ENCODE measurements at regions not wholly inside any gene's neighbourhood (a gene's known extent, or its start where the extent isn't known, plus 50 kb on each side); places are given as distances from the start of the nearest gene placed in this dataset.
A peak's percentile ranks its signal among the peaks of the same experiment; 100 is the strongest.

DNA sequence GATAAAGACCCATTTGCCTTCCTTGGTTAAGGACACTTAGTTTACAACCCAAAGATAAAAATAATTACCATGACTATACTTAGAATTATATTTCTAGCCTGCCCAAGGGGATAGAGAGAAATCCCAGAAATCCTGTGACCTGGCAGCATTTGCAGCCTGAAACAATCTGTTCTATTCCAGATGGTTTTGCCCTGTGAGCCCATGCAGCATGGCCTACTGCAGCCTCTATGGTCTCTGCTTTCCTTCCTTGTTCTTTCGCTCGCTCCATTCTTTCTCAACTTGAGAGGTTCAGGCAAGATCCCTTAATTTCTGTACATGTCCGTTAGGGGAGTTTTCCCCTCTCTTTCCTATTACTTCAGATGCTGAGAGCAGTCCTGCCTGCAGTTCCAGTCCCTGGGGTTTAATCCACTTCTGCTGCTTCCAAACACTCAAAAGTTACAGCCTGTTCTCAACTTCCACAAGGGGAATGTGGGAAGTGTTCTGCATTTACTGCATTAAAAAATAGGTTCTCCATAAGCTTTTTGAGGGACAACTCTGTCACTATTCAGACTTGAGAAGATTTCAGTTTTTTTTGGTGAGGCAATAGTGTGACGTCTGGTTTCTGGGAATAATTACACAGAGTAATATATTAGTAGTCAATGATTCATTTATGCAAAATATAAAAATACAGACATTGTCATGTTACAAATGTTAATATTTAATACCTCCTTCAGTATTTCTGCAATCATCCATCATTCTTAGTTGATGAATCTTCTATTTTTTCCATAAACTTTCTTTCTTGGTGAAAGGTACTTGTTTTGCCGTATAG lies 80.3 kb downstream of the CDCA7 start:
- FAIRE-seq, result no peak
- no peaks in the 10 kb centered on the region for H3K36me3 ChIP-seq (ENCODE audit: control insufficient read depth, insufficient read depth, low read length)
- no peaks in the 10 kb centered on the region for H3K27me3 ChIP-seq (ENCODE audit: control insufficient read depth, insufficient read depth, low read length)
- no peak overlapping the region for H3K4me3 ChIP-seq (ENCODE audit: low read depth, low read length)
- TF ChIP-seq, protein P1, sequence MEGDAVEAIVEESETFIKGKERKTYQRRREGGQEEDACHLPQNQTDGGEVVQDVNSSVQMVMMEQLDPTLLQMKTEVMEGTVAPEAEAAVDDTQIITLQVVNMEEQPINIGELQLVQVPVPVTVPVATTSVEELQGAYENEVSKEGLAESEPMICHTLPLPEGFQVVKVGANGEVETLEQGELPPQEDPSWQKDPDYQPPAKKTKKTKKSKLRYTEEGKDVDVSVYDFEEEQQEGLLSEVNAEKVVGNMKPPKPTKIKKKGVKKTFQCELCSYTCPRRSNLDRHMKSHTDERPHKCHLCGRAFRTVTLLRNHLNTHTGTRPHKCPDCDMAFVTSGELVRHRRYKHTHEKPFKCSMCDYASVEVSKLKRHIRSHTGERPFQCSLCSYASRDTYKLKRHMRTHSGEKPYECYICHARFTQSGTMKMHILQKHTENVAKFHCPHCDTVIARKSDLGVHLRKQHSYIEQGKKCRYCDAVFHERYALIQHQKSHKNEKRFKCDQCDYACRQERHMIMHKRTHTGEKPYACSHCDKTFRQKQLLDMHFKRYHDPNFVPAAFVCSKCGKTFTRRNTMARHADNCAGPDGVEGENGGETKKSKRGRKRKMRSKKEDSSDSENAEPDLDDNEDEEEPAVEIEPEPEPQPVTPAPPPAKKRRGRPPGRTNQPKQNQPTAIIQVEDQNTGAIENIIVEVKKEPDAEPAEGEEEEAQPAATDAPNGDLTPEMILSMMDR (IDR thresholded peaks at IDR 0.05; ENCODE audit: insufficient read depth, low read length, severe bottlenecking), result no peak
- no peak for DNase-seq (ENCODE audit: low read depth)

DNA sequence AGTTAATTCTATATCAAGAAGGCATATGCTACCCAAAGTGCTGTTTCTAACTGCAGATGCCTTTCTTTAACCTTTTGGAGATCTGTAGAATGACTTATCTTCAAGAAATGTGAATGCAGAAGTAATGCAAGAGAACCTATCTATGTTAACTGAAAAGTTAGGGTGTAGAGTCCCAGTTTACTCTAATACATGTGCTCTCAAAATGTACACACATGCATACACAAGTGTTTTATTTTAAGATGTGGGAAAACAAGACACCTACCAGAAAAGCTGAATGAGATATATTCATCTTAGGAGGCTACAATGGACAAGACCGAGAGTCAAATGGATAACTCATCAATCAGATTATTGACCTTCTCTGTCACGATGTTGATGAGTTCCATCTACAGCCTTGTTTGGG lies 80.9 kb downstream of the CDCA7 start:
- TF ChIP-seq, protein P1 (IDR thresholded peaks at IDR 0.05; ENCODE audit: insufficient read depth, low read length, severe bottlenecking), result no peak
- Histone ChIP-seq H3K4me3 (ENCODE audit: low read depth, low read length) (no peak overlapping the region), H3K27me3 (ENCODE audit: control insufficient read depth, insufficient read depth, low read length) (no peaks in the 10 kb centered on the region), H3K36me3 (ENCODE audit: control insufficient read depth, insufficient read depth, low read length) (no peaks in the 10 kb centered on the region)
- FAIRE-seq (no peak), DNase-seq (ENCODE audit: low read depth) (no peak)

DNA sequence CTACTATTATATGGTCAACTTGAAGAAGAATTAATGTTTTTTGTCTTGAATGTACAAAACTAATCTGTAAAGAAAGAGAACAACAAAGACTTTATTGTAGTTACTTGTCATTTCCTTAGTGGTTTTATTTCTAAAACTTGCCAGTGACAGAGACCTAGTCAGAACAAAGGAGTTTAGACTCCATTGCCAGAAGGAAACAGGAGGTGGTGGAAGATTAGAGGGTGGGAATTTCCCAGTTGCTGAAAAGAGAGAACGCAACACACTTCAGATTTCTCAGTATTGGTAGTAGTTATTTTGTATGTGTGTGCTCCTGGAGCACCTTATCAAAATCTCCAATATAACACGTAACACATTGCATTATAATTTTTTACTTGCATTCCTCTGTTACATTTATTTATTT lies 81.4 kb downstream of the CDCA7 start:
- no peak for DNase-seq (ENCODE audit: low read depth)
- TF ChIP-seq, protein P1 (IDR thresholded peaks at IDR 0.05; ENCODE audit: insufficient read depth, low read length, severe bottlenecking), result no peak
- FAIRE-seq, result no peak

DNA sequence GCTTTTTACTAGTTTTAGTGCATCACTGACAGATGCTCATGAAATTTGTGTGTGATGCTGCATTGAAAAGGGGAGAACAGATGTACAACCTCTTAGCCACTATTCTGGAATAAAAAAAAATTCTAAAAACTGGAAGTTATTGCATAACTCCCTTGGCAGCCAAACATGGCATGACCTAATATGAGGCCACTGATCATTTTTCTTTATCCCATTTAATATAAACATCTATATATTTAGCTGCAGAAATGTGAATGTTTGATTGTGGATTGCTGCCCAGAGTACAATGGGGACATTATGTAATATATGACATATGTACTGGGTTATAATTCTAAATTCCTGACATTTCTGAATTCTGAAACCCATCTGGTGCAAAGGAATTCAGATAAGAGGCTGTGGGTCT lies 86.5 kb downstream of the CDCA7 start:
- DNase-seq (ENCODE audit: low read depth) (no peak), FAIRE-seq (no peak)
- TF ChIP-seq, protein P1 (IDR thresholded peaks at IDR 0.05; ENCODE audit: insufficient read depth, low read length, severe bottlenecking), result no peak
- no peaks in the 10 kb centered on the region for H3K27me3 ChIP-seq (ENCODE audit: control insufficient read depth, insufficient read depth, low read length)
- no peak overlapping the region for H3K4me3 ChIP-seq (ENCODE audit: low read depth, low read length)
- H3K36me3 ChIP-seq (ENCODE audit: control insufficient read depth, insufficient read depth, low read length), result no peaks in the 10 kb centered on the region

More for the DNA sequence above, 81.4 kb downstream of the CDCA7 start:
- H3K4me3 ChIP-seq (ENCODE audit: low read depth, low read length), result no peak overlapping the region
- H3K27me3 ChIP-seq (ENCODE audit: control insufficient read depth, insufficient read depth, low read length), result no peaks in the 10 kb centered on the region
- H3K36me3 ChIP-seq (ENCODE audit: control insufficient read depth, insufficient read depth, low read length), result no peaks in the 10 kb centered on the region

DNA sequence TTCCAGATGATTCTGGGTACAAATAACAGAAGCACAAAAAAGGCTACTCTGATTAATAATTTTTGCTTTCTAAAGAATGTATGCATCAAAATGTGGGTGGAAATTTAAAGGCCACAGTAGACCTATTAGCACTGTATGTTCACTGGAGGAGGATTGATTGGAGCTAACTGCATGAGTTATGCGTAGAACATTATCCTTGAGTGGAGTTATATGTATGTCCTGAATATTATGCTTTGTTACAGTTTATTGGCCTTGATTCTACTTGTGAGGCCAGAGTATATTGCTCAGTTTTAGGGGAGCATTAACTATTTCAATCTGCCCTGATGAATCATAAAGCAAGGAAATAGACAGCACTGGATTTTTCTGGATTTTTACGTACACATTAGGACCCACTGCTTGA lies 87.9 kb downstream of the CDCA7 start:
- H3K36me3 ChIP-seq (ENCODE audit: control insufficient read depth, insufficient read depth, low read length), result no peaks in the 10 kb centered on the region
- FAIRE-seq (no peak), DNase-seq (ENCODE audit: low read depth) (no peak)
- H3K27me3 ChIP-seq (ENCODE audit: control insufficient read depth, insufficient read depth, low read length), result no peaks in the 10 kb centered on the region
- no peak overlapping the region for H3K4me3 ChIP-seq (ENCODE audit: low read depth, low read length)
- TF ChIP-seq, protein P1 (IDR thresholded peaks at IDR 0.05; ENCODE audit: insufficient read depth, low read length, severe bottlenecking), result no peak

DNA sequence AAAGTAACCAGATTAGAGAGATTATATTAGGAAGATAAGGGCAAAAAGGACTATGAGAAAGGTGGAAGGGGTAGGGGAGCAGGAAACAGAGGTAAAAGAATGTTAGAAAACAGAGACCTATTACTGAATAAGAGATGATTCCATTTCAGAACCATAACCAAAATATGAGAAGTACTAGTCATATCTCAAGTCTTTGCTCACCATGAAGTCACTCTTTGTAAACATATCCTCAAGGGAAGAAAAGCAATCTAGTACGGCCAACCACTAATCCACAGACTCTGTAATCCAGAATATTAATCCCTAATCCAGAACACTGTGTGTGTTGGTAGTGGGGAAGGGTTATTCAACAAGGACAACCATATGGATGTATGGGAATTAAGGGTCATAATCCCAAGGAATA lies 92.0 kb downstream of the CDCA7 start:
- no peak overlapping the region for H3K4me3 ChIP-seq (ENCODE audit: low read depth, low read length)
- no peaks in the 10 kb centered on the region for H3K36me3 ChIP-seq (ENCODE audit: control insufficient read depth, insufficient read depth, low read length)
- peak; percentile 68 for DNase-seq (ENCODE audit: low read depth)
- no peak for FAIRE-seq
- TF ChIP-seq, protein P1 (IDR thresholded peaks at IDR 0.05; ENCODE audit: insufficient read depth, low read length, severe bottlenecking), result no peak
- H3K27me3 ChIP-seq (ENCODE audit: control insufficient read depth, insufficient read depth, low read length), result peaks cover 2% of the 10 kb centered on the region

Measured in bronchial epithelial cell (primary cell).